Loucy (cell line): ENCODE measurements at regions not wholly inside any gene's neighbourhood (a gene's known extent, or its start where the extent isn't known, plus 50 kb on each side); places are given as distances from the start of the nearest gene placed in this dataset.
"Not testable (repeated sequence)": the region's sequence is repeated elsewhere in the genome, so short reads cannot be mapped to it uniquely, and the experiment has no call there.

Experiments
- EZH2phosphoT487 ChIP-seq: fragments of 200-600 bp; IDR thresholded peaks from 2 replicates; pipeline ENCODE4 v1.6.1; 2018; ENCODE audit warnings: antibody characterized with exemption, mild to moderate bottlenecking, moderate library complexity, borderline replicate concordance
- TF ChIP-seq, protein P1 (sequence below): fragments of 200-600 bp; sonication (generic); conservative IDR thresholded peaks from 2 replicates; pipeline ENCODE4 v1.5.1; 2014; ENCODE audit warnings: mild to moderate bottlenecking, antibody characterized with exemption, low read length

DNA sequence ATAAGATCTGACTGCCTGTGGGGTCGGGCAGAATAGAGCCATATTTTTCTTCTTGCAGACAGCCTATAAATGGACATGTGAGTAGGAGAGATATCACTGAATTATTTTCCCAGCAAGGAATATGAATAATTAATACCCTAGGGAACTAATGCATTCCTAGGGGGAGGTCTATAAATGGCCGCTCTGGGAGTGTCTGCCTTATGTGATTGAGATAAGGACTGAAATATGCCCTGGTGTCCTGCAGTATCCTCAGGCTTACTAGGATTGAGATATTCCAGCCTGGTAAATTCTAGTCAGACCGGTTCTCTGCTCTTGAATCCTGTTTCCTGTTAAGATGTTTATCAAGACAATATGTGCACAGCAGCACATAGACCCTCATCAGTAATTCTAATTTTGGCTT is 1399.4 kb downstream of the GATA3 start:
- TF ChIP-seq, protein P1, sequence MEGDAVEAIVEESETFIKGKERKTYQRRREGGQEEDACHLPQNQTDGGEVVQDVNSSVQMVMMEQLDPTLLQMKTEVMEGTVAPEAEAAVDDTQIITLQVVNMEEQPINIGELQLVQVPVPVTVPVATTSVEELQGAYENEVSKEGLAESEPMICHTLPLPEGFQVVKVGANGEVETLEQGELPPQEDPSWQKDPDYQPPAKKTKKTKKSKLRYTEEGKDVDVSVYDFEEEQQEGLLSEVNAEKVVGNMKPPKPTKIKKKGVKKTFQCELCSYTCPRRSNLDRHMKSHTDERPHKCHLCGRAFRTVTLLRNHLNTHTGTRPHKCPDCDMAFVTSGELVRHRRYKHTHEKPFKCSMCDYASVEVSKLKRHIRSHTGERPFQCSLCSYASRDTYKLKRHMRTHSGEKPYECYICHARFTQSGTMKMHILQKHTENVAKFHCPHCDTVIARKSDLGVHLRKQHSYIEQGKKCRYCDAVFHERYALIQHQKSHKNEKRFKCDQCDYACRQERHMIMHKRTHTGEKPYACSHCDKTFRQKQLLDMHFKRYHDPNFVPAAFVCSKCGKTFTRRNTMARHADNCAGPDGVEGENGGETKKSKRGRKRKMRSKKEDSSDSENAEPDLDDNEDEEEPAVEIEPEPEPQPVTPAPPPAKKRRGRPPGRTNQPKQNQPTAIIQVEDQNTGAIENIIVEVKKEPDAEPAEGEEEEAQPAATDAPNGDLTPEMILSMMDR, result not testable (repeated sequence)
- TF ChIP-seq EZH2phosphoT487, result not testable (repeated sequence)
